ENCODE measurements at regions not wholly inside any gene's neighbourhood (a gene's known extent, or its start where the extent isn't known, plus 50 kb on each side); places are given as distances from the start of the nearest gene placed in this dataset.

DNA sequence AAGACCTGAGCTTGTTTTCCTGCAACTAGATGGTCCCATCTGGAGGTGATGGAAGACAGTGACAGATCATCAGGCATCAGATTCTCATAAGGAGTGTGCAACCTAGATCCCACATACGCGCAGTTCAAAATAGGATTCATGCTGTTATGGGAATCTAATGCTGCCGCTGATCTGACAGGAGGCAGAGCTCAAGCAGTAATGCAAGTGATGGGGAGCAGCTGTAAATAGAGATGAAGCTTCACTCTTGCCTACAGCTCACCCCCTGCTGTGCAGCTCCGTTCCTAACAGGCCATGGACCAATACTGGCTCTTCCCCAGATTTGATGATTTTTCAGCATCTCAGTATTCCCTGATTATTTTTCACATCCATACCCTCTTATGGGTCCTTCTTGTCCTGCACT, 208.4 kb upstream of the RXFP2 start:
- no peaks in the 10 kb centered on the region for H3K79me2 ChIP-seq (ENCODE audit: insufficient read depth, low read length)
- no peak overlapping the region for H3K27ac ChIP-seq (ENCODE audit: low read depth, low read length)
- H3K4me2 ChIP-seq (ENCODE audit: low read length) = no peak overlapping the region
- no peak overlapping the region for H2AFZ ChIP-seq (ENCODE audit: low read depth, low read length, poor library complexity, severe bottlenecking)
- H3K4me3 ChIP-seq (replicated peaks in 1 of 2; ENCODE audit: low read depth in 1 of 2, low read length in 2 of 2) = no peak overlapping the region
- H3K36me3 ChIP-seq (ENCODE audit: control insufficient read depth in 1 of 2, insufficient read depth in 2 of 2, low read length in 2 of 2) = no peaks in the 10 kb centered on the region
- ChIA-PET CTCF (no interaction called here), RAD21 (ENCODE audit: low non-redundant PET in 1 of 2, low total read pairs in 2 of 2, uncharacterized antibody in 2 of 2, unreplicated experiment in 2 of 2) (no interaction called here), POLR2A (no interaction called here)
- intact Hi-C loops (cut with micrococcal nuclease) = no loop called here
- no peaks in the 10 kb centered on the region for H3K4me1 ChIP-seq (ENCODE audit: control insufficient read depth in 1 of 2, insufficient read depth in 2 of 2, low read length in 2 of 2)
- H3K27me3 ChIP-seq (ENCODE audit: insufficient read depth, low read length) = peaks cover 44% of the 10 kb centered on the region
- no peak overlapping the region for H3K9ac ChIP-seq (ENCODE audit: low read length)
- no peaks in the 10 kb centered on the region for H3K9me3 ChIP-seq (ENCODE audit: control insufficient read depth in 1 of 2, insufficient read depth in 1 of 2, low read depth in 1 of 2, low read length in 2 of 2)
- TF ChIP-seq, protein P1, sequence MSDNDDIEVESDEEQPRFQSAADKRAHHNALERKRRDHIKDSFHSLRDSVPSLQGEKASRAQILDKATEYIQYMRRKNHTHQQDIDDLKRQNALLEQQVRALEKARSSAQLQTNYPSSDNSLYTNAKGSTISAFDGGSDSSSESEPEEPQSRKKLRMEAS (IDR thresholded peaks at IDR 0.05) = no peak
- TF ChIP-seq YY1 (IDR thresholded peaks at IDR 0.05; ENCODE audit: extremely low read depth, insufficient replicate concordance, low read depth, low read length) (no peak), CBX3 (IDR thresholded peaks at IDR 0.05; ENCODE audit: low read depth) (no peak)
- TF ChIP-seq, protein P2, sequence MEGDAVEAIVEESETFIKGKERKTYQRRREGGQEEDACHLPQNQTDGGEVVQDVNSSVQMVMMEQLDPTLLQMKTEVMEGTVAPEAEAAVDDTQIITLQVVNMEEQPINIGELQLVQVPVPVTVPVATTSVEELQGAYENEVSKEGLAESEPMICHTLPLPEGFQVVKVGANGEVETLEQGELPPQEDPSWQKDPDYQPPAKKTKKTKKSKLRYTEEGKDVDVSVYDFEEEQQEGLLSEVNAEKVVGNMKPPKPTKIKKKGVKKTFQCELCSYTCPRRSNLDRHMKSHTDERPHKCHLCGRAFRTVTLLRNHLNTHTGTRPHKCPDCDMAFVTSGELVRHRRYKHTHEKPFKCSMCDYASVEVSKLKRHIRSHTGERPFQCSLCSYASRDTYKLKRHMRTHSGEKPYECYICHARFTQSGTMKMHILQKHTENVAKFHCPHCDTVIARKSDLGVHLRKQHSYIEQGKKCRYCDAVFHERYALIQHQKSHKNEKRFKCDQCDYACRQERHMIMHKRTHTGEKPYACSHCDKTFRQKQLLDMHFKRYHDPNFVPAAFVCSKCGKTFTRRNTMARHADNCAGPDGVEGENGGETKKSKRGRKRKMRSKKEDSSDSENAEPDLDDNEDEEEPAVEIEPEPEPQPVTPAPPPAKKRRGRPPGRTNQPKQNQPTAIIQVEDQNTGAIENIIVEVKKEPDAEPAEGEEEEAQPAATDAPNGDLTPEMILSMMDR (IDR thresholded peaks at IDR 0.05 in 2 of 3, conservative IDR thresholded peaks at IDR 0.05 in 1 of 3; ENCODE audit: borderline replicate concordance in 1 of 3, insufficient read depth in 1 of 3, low read depth in 2 of 3, low read length in 2 of 3) = no peak
- no peaks in the 10 kb centered on the region for H4K20me1 ChIP-seq (ENCODE audit: insufficient read depth)
- H3K9me2 ChIP-seq (ENCODE audit: insufficient read depth) = no peaks in the 10 kb centered on the region
- BruUV-seq (replicated peaks) = no TSS peak
- DNase-seq (ENCODE audit: low read depth, low spot score) (no peak), ATAC-seq (no peak)

DNA sequence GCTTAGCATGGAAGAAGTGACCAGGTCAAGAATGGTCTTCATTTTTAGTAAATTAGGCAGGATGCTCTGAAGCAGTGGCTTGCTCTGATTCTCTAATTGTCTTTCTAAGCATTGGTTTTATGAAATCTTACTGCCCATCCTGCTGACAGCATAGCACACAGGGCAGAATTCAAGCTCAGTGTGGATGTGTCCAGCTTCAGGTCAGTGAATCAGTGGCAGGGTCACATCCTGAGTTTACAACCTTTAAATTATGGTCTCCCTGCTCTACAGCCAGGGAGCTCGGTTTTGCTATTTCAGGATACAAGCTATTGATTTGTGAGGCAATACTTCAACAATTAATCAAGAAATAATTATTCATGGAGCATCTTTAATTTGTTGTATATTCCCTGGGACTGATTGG, 202.3 kb upstream of the RXFP2 start:
- ChIA-PET CTCF (interaction anchor here (1.4 to 2.3 kb wide), 5 partner anchors 19 to 259 kb away, joined by 3 to 30 read pairs (median 9); no protein-coding TSS in a partner anchor), POLR2A (no interaction called here), RAD21 (ENCODE audit: low non-redundant PET in 1 of 2, low total read pairs in 2 of 2, uncharacterized antibody in 2 of 2, unreplicated experiment in 2 of 2) (no interaction called here)
- Histone ChIP-seq H3K9me3 (ENCODE audit: control insufficient read depth in 1 of 2, insufficient read depth in 1 of 2, low read depth in 1 of 2, low read length in 2 of 2) (no peaks in the 10 kb centered on the region), H2AFZ (ENCODE audit: low read depth, low read length, poor library complexity, severe bottlenecking) (no peak overlapping the region), H4K20me1 (ENCODE audit: insufficient read depth) (no peaks in the 10 kb centered on the region), H3K4me1 (ENCODE audit: control insufficient read depth in 1 of 2, insufficient read depth in 2 of 2, low read length in 2 of 2) (no peaks in the 10 kb centered on the region), H3K27ac (ENCODE audit: low read depth, low read length) (no peak overlapping the region), H3K36me3 (ENCODE audit: control insufficient read depth in 1 of 2, insufficient read depth in 2 of 2, low read length in 2 of 2) (no peaks in the 10 kb centered on the region), H3K9ac (ENCODE audit: low read length) (no peak overlapping the region), H3K79me2 (ENCODE audit: insufficient read depth, low read length) (no peaks in the 10 kb centered on the region), H3K27me3 (ENCODE audit: insufficient read depth, low read length) (peaks cover 40% of the 10 kb centered on the region), H3K9me2 (ENCODE audit: insufficient read depth) (no peaks in the 10 kb centered on the region), H3K4me2 (ENCODE audit: low read length) (no peak overlapping the region), H3K4me3 (replicated peaks in 1 of 2; ENCODE audit: low read depth in 1 of 2, low read length in 2 of 2) (no peak overlapping the region)
- no peak for ATAC-seq
- DNase-seq (ENCODE audit: low read depth, low spot score) = no peak
- intact Hi-C loops (cut with micrococcal nuclease) = loop anchor here (1.0 kb wide), 1 partner anchor 205 kb away; no protein-coding TSS in a partner anchor
- no peak for TF ChIP-seq POLR2A (IDR thresholded peaks at IDR 0.05; ENCODE audit: borderline replicate concordance, extremely low read depth, insufficient read depth, insufficient read length)
- TF ChIP-seq ELF1 (IDR thresholded peaks at IDR 0.05; ENCODE audit: borderline replicate concordance, low read depth) = no peak
- no peak for TF ChIP-seq EZH2 (IDR thresholded peaks at IDR 0.05)
- no peak for TF ChIP-seq CEBPB (IDR thresholded peaks at IDR 0.05; ENCODE audit: low read depth)
- no peak for TF ChIP-seq TCF7L2 (IDR thresholded peaks at IDR 0.05; ENCODE audit: borderline replicate concordance, extremely low read depth, insufficient read depth, insufficient read length)
- TF ChIP-seq YY1 (IDR thresholded peaks at IDR 0.05; ENCODE audit: extremely low read depth, insufficient replicate concordance, low read depth, low read length) = no peak
- BruUV-seq (replicated peaks) = no TSS peak
